ENCODE measurements at regions not wholly inside any gene's neighbourhood (a gene's known extent, or its start where the extent isn't known, plus 50 kb on each side); places are given as distances from the start of the nearest gene placed in this dataset.
"Not testable (repeated sequence)": the region's sequence is repeated elsewhere in the genome, so short reads cannot be mapped to it uniquely, and the experiment has no call there.

DNA sequence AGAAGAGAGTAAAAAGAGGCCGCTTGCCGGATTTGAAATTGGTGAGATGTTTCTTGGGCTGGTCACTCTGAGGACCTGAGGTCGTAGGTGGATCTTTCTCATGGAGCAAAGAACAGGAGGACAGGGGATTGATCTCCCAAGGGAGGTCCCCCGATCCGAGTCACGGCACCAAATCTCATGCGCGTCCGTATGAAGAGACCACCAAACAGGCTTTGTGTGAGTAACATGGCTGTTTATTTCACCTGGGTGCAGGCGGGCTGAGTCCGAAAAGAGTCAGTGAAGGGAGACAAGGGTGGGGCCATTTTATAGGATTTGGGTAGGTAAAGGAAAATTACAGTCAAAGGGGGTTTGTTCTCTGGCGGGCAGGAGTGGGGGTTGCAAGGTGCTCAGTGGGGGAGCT is 803.6 kb upstream of the ID2 start:
- H3K9me3 ChIP-seq (ENCODE audit: insufficient read depth, low read depth, low read length); H3K4me3 ChIP-seq (ENCODE audit: low read depth, low read length); H3K18ac ChIP-seq (ENCODE audit: low read length); H2BK12ac ChIP-seq (ENCODE audit: low read length); H3K27me3 ChIP-seq (ENCODE audit: insufficient read depth, low read length); H3K79me2 ChIP-seq (ENCODE audit: control insufficient read depth, insufficient read depth, low read length, poor library complexity); H3K27ac ChIP-seq (ENCODE audit: low read depth, low read length); H2AK5ac ChIP-seq (ENCODE audit: low read length); H3K4me2 ChIP-seq (ENCODE audit: low read length); H3K36me3 ChIP-seq (ENCODE audit: control insufficient read depth in 1 of 2, insufficient read depth in 2 of 2, low read length in 2 of 2); H4K12ac ChIP-seq (ENCODE audit: low read depth, low read length); DNase-seq; H3K9ac ChIP-seq (ENCODE audit: low read length); H3K14ac ChIP-seq (ENCODE audit: low read length); H3K79me1 ChIP-seq (ENCODE audit: low read length); H3K4ac ChIP-seq (ENCODE audit: low read depth, low read length); H4K8ac ChIP-seq (ENCODE audit: low read depth, low read length); H2BK5ac ChIP-seq (ENCODE audit: low read depth, low read length, poor library complexity); H3K23ac ChIP-seq (ENCODE audit: low read length); H3K4me1 ChIP-seq (ENCODE audit: control insufficient read depth in 1 of 2, insufficient read depth in 2 of 2, low read length in 2 of 2); H4K91ac ChIP-seq (ENCODE audit: low read depth, low read length); H2AFZ ChIP-seq (ENCODE audit: insufficient read depth, low read length, poor library complexity); H2BK120ac ChIP-seq (ENCODE audit: insufficient read depth, low read length, poor library complexity): not testable (repeated sequence)
- no CpG with 5 or more reads among the region's 12 CpGs for WGBS (ENCODE audit: extremely low coverage, insufficient coverage, insufficient read length)

DNA sequence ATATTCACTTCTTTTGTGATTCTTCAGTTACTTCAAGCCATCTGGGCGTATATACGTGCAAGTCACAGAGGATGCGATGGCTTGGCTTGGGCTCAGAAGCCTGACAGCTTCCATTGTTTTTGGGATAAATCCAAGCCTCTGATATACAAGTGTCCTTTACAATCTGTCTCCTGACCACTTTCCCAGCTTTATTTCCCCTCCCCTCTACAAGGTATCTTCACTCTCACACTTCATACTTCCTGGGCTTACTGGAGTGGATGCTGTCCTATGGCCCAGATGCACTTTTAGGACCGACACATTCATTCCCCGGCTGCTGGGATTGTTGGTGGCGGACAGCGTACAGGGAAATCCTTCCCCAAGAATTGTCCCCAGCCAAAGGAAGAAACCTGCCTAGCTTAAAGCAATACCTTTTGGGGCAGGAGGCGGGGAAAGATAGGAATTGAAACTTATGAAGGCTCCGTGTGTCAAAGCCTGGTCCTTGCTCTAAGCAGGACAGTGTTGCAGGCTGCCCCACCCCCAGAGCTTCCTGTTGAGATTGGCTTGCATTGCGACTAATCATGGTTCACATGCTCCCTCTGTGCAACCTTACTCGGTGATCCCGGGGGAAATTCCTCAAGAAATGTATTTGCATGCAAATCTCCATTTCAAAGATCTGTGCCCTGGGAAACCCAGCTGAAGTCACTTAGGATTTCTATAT is 802.9 kb upstream of the ID2 start:
- Histone ChIP-seq H2BK5ac (ENCODE audit: low read depth, low read length, poor library complexity) (no peak overlapping the region), H3K36me3 (ENCODE audit: control insufficient read depth in 1 of 2, insufficient read depth in 2 of 2, low read length in 2 of 2) (no peaks in the 10 kb centered on the region), H3K9ac (ENCODE audit: low read length) (no peak overlapping the region), H3K18ac (ENCODE audit: low read length) (no peak overlapping the region), H4K12ac (ENCODE audit: low read depth, low read length) (no peak overlapping the region), H3K14ac (ENCODE audit: low read length) (no peak overlapping the region), H3K79me2 (ENCODE audit: control insufficient read depth, insufficient read depth, low read length, poor library complexity) (no peaks in the 10 kb centered on the region), H3K79me1 (ENCODE audit: low read length) (no peaks in the 10 kb centered on the region), H3K27me3 (ENCODE audit: insufficient read depth, low read length) (no peaks in the 10 kb centered on the region), H2AFZ (ENCODE audit: insufficient read depth, low read length, poor library complexity) (no peak overlapping the region), H3K23ac (ENCODE audit: low read length) (peak overlapping the region; percentile 95), H4K91ac (ENCODE audit: low read depth, low read length) (no peak overlapping the region), H3K4ac (ENCODE audit: low read depth, low read length) (no peak overlapping the region), H2BK120ac (ENCODE audit: insufficient read depth, low read length, poor library complexity) (no peak overlapping the region), H2AK5ac (ENCODE audit: low read length) (no peak overlapping the region), H3K4me2 (ENCODE audit: low read length) (no peak overlapping the region), H3K4me3 (ENCODE audit: low read depth, low read length) (no peak overlapping the region), H4K8ac (ENCODE audit: low read depth, low read length) (no peak overlapping the region), H3K27ac (ENCODE audit: low read depth, low read length) (no peak overlapping the region), H2BK12ac (ENCODE audit: low read length) (no peak overlapping the region), H3K9me3 (ENCODE audit: insufficient read depth, low read depth, low read length) (no peaks in the 10 kb centered on the region), H3K4me1 (ENCODE audit: control insufficient read depth in 1 of 2, insufficient read depth in 2 of 2, low read length in 2 of 2) (peaks cover 3 to 9% of the 10 kb centered on the region in 2 experiments)
- no peak for DNase-seq
- no CpG with 5 or more reads among the region's 12 CpGs for WGBS (ENCODE audit: extremely low coverage, insufficient coverage, insufficient read length)

DNA sequence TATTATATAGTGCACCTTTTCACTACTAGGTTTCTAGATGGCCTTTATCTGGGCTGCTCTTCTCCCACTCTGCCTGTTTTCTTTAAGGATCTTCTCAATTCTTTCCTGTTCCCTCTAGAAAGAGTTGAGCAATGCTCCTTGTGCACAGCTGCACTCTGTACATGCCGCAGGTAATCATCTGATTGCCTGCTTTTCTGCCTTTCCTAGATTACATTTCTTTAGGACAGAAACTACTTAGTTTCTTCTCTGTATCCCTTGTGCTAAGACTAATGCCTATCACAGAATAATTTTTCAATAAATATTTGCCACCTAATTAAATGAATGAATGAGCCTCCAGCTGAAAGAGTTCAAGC is 802.4 kb upstream of the ID2 start:
- Histone ChIP-seq H3K4me2 (ENCODE audit: low read length) (no peak overlapping the region), H2AK5ac (ENCODE audit: low read length) (no peak overlapping the region), H4K12ac (ENCODE audit: low read depth, low read length) (no peak overlapping the region), H3K4me3 (ENCODE audit: low read depth, low read length) (no peak overlapping the region), H2BK5ac (ENCODE audit: low read depth, low read length, poor library complexity) (no peak overlapping the region), H3K9ac (ENCODE audit: low read length) (no peak overlapping the region), H2AFZ (ENCODE audit: insufficient read depth, low read length, poor library complexity) (no peak overlapping the region), H3K9me3 (ENCODE audit: insufficient read depth, low read depth, low read length) (no peaks in the 10 kb centered on the region), H4K8ac (ENCODE audit: low read depth, low read length) (no peak overlapping the region), H2BK120ac (ENCODE audit: insufficient read depth, low read length, poor library complexity) (no peak overlapping the region), H2BK12ac (ENCODE audit: low read length) (no peak overlapping the region), H3K27ac (ENCODE audit: low read depth, low read length) (no peak overlapping the region), H3K4me1 (ENCODE audit: control insufficient read depth in 1 of 2, insufficient read depth in 2 of 2, low read length in 2 of 2) (peaks cover 3 to 9% of the 10 kb centered on the region in 2 experiments), H3K23ac (ENCODE audit: low read length) (no peak overlapping the region), H4K91ac (ENCODE audit: low read depth, low read length) (no peak overlapping the region), H3K27me3 (ENCODE audit: insufficient read depth, low read length) (no peaks in the 10 kb centered on the region), H3K18ac (ENCODE audit: low read length) (no peak overlapping the region), H3K36me3 (ENCODE audit: control insufficient read depth in 1 of 2, insufficient read depth in 2 of 2, low read length in 2 of 2) (no peaks in the 10 kb centered on the region), H3K79me2 (ENCODE audit: control insufficient read depth, insufficient read depth, low read length, poor library complexity) (no peaks in the 10 kb centered on the region), H3K4ac (ENCODE audit: low read depth, low read length) (no peak overlapping the region), H3K14ac (ENCODE audit: low read length) (no peak overlapping the region), H3K79me1 (ENCODE audit: low read length) (no peaks in the 10 kb centered on the region)
- DNase-seq: no peak
- WGBS (ENCODE audit: extremely low coverage, insufficient coverage, insufficient read length): no CpG with 5 or more reads among the region's 1 CpG

- H2BK5ac ChIP-seq (ENCODE audit: low read depth, low read length, poor library complexity): no peak overlapping the region
- H2AK5ac ChIP-seq (ENCODE audit: low read length): no peak overlapping the region
- H3K4me1 ChIP-seq (ENCODE audit: control insufficient read depth in 1 of 2, insufficient read depth in 2 of 2, low read length in 2 of 2): peaks cover 3 to 9% of the 10 kb centered on the region in 2 experiments
- no peak overlapping the region for H3K23ac ChIP-seq (ENCODE audit: low read length)
- H4K12ac ChIP-seq (ENCODE audit: low read depth, low read length): no peak overlapping the region
- no peaks in the 10 kb centered on the region for H3K36me3 ChIP-seq (ENCODE audit: control insufficient read depth in 1 of 2, insufficient read depth in 2 of 2, low read length in 2 of 2)
- DNase-seq: no peak
- H3K14ac ChIP-seq (ENCODE audit: low read length): no peak overlapping the region
- no peak overlapping the region for H3K27ac ChIP-seq (ENCODE audit: low read depth, low read length)
- no peak overlapping the region for H3K4me2 ChIP-seq (ENCODE audit: low read length)
- H3K18ac ChIP-seq (ENCODE audit: low read length): no peak overlapping the region
- no peak overlapping the region for H3K9ac ChIP-seq (ENCODE audit: low read length)
- H3K4me3 ChIP-seq (ENCODE audit: low read depth, low read length): no peak overlapping the region
- H3K79me1 ChIP-seq (ENCODE audit: low read length): no peaks in the 10 kb centered on the region
- no peak overlapping the region for H3K4ac ChIP-seq (ENCODE audit: low read depth, low read length)
- no peaks in the 10 kb centered on the region for H3K9me3 ChIP-seq (ENCODE audit: insufficient read depth, low read depth, low read length)
- no CpG with 5 or more reads among the region's 2 CpGs for WGBS (ENCODE audit: extremely low coverage, insufficient coverage, insufficient read length)
- H2AFZ ChIP-seq (ENCODE audit: insufficient read depth, low read length, poor library complexity): no peak overlapping the region
- no peaks in the 10 kb centered on the region for H3K27me3 ChIP-seq (ENCODE audit: insufficient read depth, low read length)
- no peaks in the 10 kb centered on the region for H3K79me2 ChIP-seq (ENCODE audit: control insufficient read depth, insufficient read depth, low read length, poor library complexity)
- H4K91ac ChIP-seq (ENCODE audit: low read depth, low read length): no peak overlapping the region
- H4K8ac ChIP-seq (ENCODE audit: low read depth, low read length): no peak overlapping the region
- no peak overlapping the region for H2BK120ac ChIP-seq (ENCODE audit: insufficient read depth, low read length, poor library complexity)
- no peak overlapping the region for H2BK12ac ChIP-seq (ENCODE audit: low read length)
Observed at GRCh38 chr2:7880126-7880525, 801.7 kb upstream of the ID2 start.

Measured in trophoblast cell (in vitro differentiated cells and primary cell).